LNCAP (cell line): ENCODE measurements at regions not wholly inside any gene's neighbourhood (a gene's known extent, or its start where the extent isn't known, plus 50 kb on each side); places are given as distances from the start of the nearest gene placed in this dataset.

ENCODE experiments used
- CTCF ChIP-seq: fragments of 450-650 bp; IDR thresholded peaks from 2 replicates; pipeline ENCODE4 v1.5.1; 2017; ENCODE audit warnings: mild to moderate bottlenecking

- TF ChIP-seq CTCF = no peak
Measured at GRCh38 chr12:83985084-83985483, 927.5 kb downstream of the SLC6A15 start.

GRCh38 chr12:83980398-83980797 lies 932.2 kb downstream of the SLC6A15 start:
- TF ChIP-seq CTCF = no peak

GRCh38 chr12:83979785-83980184 lies 932.8 kb downstream of the SLC6A15 start:
- TF ChIP-seq CTCF = no peak

- no peak for TF ChIP-seq CTCF
Measured at GRCh38 chr12:83971781-83972180, 940.8 kb downstream of the SLC6A15 start.

- no peak for TF ChIP-seq CTCF
Measured at GRCh38 chr12:83960767-83961166, 951.8 kb downstream of the SLC6A15 start.

- no peak for TF ChIP-seq CTCF
Measured at GRCh38 chr12:83958997-83959396, 953.6 kb downstream of the SLC6A15 start.

- TF ChIP-seq CTCF = peak; percentile 13; the same call in 1 of the 2 replicates
Measured at GRCh38 chr12:83954956-83955601, 957.5 kb downstream of the SLC6A15 start.
